H1 (cell line): ENCODE measurements at regions not wholly inside any gene's neighbourhood (a gene's known extent, or its start where the extent isn't known, plus 50 kb on each side); places are given as distances from the start of the nearest gene placed in this dataset.

Experiments used
- ATF3 ChIP-seq: IDR thresholded peaks from 2 replicates; pipeline ENCODE4 v1.6.1; 2011; ENCODE audit warnings: low read depth, mild to moderate bottlenecking, low read length; ENCODE audit not compliant: insufficient read depth
- BRCA1 ChIP-seq: IDR thresholded peaks from 2 replicates; pipeline ENCODE4 v1.6.1; 2012; ENCODE audit warnings: low read depth, low read length, improper control_type of control experiment
- CHD7 ChIP-seq: fragments of 300-600 bp; sonication (generic); IDR thresholded peaks from 2 replicates; pipeline ENCODE4 v1.7.1; 2012; ENCODE audit warnings: low read length, moderate library complexity, mild to moderate bottlenecking, inconsistent platforms; ENCODE audit not compliant: insufficient replicate concordance
- HDAC6 ChIP-seq: IDR thresholded peaks from one replicate; pipeline ENCODE4 v1.7.1; 2012; ENCODE audit warnings: low read depth, mild to moderate bottlenecking, inconsistent platforms, low read length, moderate library complexity
- TAF7 ChIP-seq: optimal IDR thresholded peaks from 2 replicates; pipeline ENCODE3; 2011; ENCODE audit warnings: low read depth, mild to moderate bottlenecking, inconsistent platforms, low read length, moderate library complexity, borderline replicate concordance

- TF ChIP-seq CHD7 (no peak), TAF7 (no peak), HDAC6 (no peak), ATF3 (no peak), BRCA1 (no peak)
- TF ChIP-seq, all 59 proteins: peak for 0
Measured at GRCh38 chr18:10062302-10063300, 148.8 kb downstream of the VAPA start (continued).
